C4-2B (cell line): ENCODE measurements at regions not wholly inside any gene's neighbourhood (a gene's known extent, or its start where the extent isn't known, plus 50 kb on each side); places are given as distances from the start of the nearest gene placed in this dataset.

Experiments
- H3K27ac ChIP-seq: fragments of 450-650 bp; 2 replicates; pipeline ENCODE4 v1.5.1; 2017
- CTCF ChIP-seq: fragments of 450-650 bp; conservative IDR thresholded peaks from 2 replicates; pipeline ENCODE4 v1.5.1; 2017; ENCODE audit warnings: mild to moderate bottlenecking
- ZFX ChIP-seq: fragments of 450-650 bp; IDR thresholded peaks from 2 replicates; pipeline ENCODE4 v1.6.1; 2017

GRCh38 chr9:87278971-87279733 lies 218.5 kb upstream of the DAPK1 start:
- TF ChIP-seq ZFX (no peak), CTCF (no peak)

GRCh38 chr9:87280421-87280820 lies 217.2 kb upstream of the DAPK1 start:
- H3K27ac ChIP-seq: no peak overlapping the region
- TF ChIP-seq ZFX: no peak
- no peak for TF ChIP-seq CTCF

More at GRCh38 chr9:87278971-87279733, 218.5 kb upstream of the DAPK1 start:
- H3K27ac ChIP-seq: no peak overlapping the region

- TF ChIP-seq ZFX: no peak
- TF ChIP-seq CTCF: no peak
Observed at GRCh38 chr9:87282538-87282937, 215.1 kb upstream of the DAPK1 start.

GRCh38 chr9:87283585-87283984 lies 214.1 kb upstream of the DAPK1 start:
- TF ChIP-seq ZFX: no peak
- TF ChIP-seq CTCF: no peak
- H3K27ac ChIP-seq: no peak overlapping the region

More at GRCh38 chr9:87282538-87282937, 215.1 kb upstream of the DAPK1 start:
- H3K27ac ChIP-seq: no peak overlapping the region

- H3K27ac ChIP-seq: peak overlapping the region; percentile 5; the same call in 1 of the 2 replicates
- TF ChIP-seq ZFX (no peak), CTCF (no peak)
Observed at GRCh38 chr9:87285183-87285850, 212.3 kb upstream of the DAPK1 start.

GRCh38 chr9:87286506-87286905 lies 211.2 kb upstream of the DAPK1 start:
- TF ChIP-seq ZFX (no peak), CTCF (no peak)
- H3K27ac ChIP-seq: no peak overlapping the region
